Panc1 (cell line): ENCODE measurements at regions not wholly inside any gene's neighbourhood (a gene's known extent, or its start where the extent isn't known, plus 50 kb on each side); places are given as distances from the start of the nearest gene placed in this dataset.
"Not testable (repeated sequence)": the region's sequence is repeated elsewhere in the genome, so short reads cannot be mapped to it uniquely, and the experiment has no call there.

Source experiments
- ATAC-seq: fragments of 200-7000 bp; cut with Tn5 transposase; 2 replicates; pipeline ENCODE4 v1.9.1; 2020; ENCODE audit warnings: mild to moderate bottlenecking, moderate library complexity
- BruUV-seq: library from RNA; stranded (reverse); fragments of 400-500 nt; replicated peaks from 2 replicates; lab custom pipeline; 2021; lab: Mats Ljungman, UMichigan
- CTCF ChIA-PET: fragments of 300-600 bp; sonication (Branson Sonifier 250); formaldehyde crosslinking; loops from one replicate; lab custom pipeline; 2022; ENCODE audit warnings: antibody characterized with exemption; lab: Charles Lee
- POLR2A ChIA-PET: fragments of 300-600 bp; sonication (Branson Sonifier 250); formaldehyde crosslinking; loops from one replicate; lab custom pipeline; 2022; ENCODE audit warnings: antibody characterized with exemption; lab: Charles Lee
- DNase-seq: peaks from one replicate; pipeline ENCODE4 v3.0.0-alpha.2; 2010; ENCODE audit warnings: low read depth, low spot score
- H3K27ac ChIP-seq: 2 replicates; pipeline ENCODE4 v1.5.1; 2011; ENCODE audit warnings: mild to moderate bottlenecking, low read length, inconsistent platforms
- H3K27me3 ChIP-seq: fragments of 200-500 bp; sonication (Bioruptor generic); 2 replicates; pipeline ENCODE4 v1.6.0; 2014; ENCODE audit warnings: low read length, inconsistent platforms; ENCODE audit not compliant: control insufficient read depth, insufficient read depth
- H3K36me3 ChIP-seq: fragments of 200-500 bp; sonication (Bioruptor generic); 2 replicates; pipeline ENCODE4 v1.5.1; 2014; ENCODE audit warnings: inconsistent platforms, mild to moderate bottlenecking, low read length, moderate library complexity; ENCODE audit not compliant: control insufficient read depth, insufficient read depth
- H3K4me1 ChIP-seq: 2 replicates; pipeline ENCODE4 v1.5.1; 2011; ENCODE audit warnings: inconsistent platforms, mild to moderate bottlenecking, low read length, moderate library complexity; ENCODE audit not compliant: control insufficient read depth, insufficient read depth
- H3K4me3 ChIP-seq, 2 experiments: 2 replicates each; pipeline ENCODE4 v1.5.1; 2011 to 2012; ENCODE audit warnings: low read depth in 2 of 2, low read length in 2 of 2, mild to moderate bottlenecking in 2 of 2, inconsistent platforms in 1 of 2, moderate library complexity in 1 of 2
- H3K9me3 ChIP-seq: fragments of 200-500 bp; sonication (Bioruptor generic); 2 replicates; pipeline ENCODE4 v1.5.1; 2014; ENCODE audit warnings: low read depth, mild to moderate bottlenecking, inconsistent platforms, low read length, moderate library complexity; ENCODE audit not compliant: control insufficient read depth, insufficient read depth
- CTCF ChIP-seq: fragments of 450-650 bp; IDR thresholded peaks from 2 replicates; pipeline ENCODE4 v1.5.1; 2017; ENCODE audit warnings: mild to moderate bottlenecking
- POLR2AphosphoS5 ChIP-seq: IDR thresholded peaks from 2 replicates; pipeline ENCODE4 v1.6.1; 2012; ENCODE audit warnings: mild to moderate bottlenecking, low read depth, low read length, moderate library complexity
- SIN3A ChIP-seq: IDR thresholded peaks from 2 replicates; pipeline ENCODE4 v1.6.1; 2012; ENCODE audit warnings: low read depth, mild to moderate bottlenecking, low read length, moderate library complexity, borderline replicate concordance; ENCODE audit not compliant: insufficient read depth
- TCF7L2 ChIP-seq: IDR thresholded peaks from 2 replicates; pipeline ENCODE4 v1.6.1; 2011; ENCODE audit warnings: mild to moderate bottlenecking, low read depth, low read length, inconsistent platforms
- in situ Hi-C: cut with HindIII; loops from 2 replicates; pipeline ENCODE4 v1.10.0; 2016; ENCODE audit warnings: low sequenced_read_pairs, low pct_unique_long_range_greater_than_20kb
- intact Hi-C: fragments of 100-400 bp; cut with micrococcal nuclease; formaldehyde crosslinking; loops from one replicate; pipeline ENCODE4 v1.10.0; 2022; ENCODE audit not compliant: unreplicated experiment
- TF ChIP-seq, protein P1 (sequence below), 2 experiments: IDR thresholded peaks; 2 replicates each; pipeline ENCODE4 v1.6.1; 2011 to 2012; ENCODE audit warnings: low read depth in 2 of 2, control low read depth in 1 of 2, low read length in 1 of 2, mild to moderate bottlenecking in 1 of 2, moderate library complexity in 1 of 2; ENCODE audit not compliant: insufficient read depth in 1 of 2

GRCh38 chr7:53485354-53485753, 449.9 kb downstream of the POM121L12 start:
- ChIA-PET CTCF (no interaction called here), POLR2A (no interaction called here)
- Histone ChIP-seq H3K36me3 (no peaks in the 10 kb centered on the region), H3K9me3 (no peaks in the 10 kb centered on the region), H3K27me3 (no peaks in the 10 kb centered on the region), H3K27ac (no peak overlapping the region), H3K4me3 (no peak overlapping the region), H3K4me1 (no peaks in the 10 kb centered on the region)
- no peak for ATAC-seq
- DNase-seq = no peak
- TF ChIP-seq, protein P1, sequence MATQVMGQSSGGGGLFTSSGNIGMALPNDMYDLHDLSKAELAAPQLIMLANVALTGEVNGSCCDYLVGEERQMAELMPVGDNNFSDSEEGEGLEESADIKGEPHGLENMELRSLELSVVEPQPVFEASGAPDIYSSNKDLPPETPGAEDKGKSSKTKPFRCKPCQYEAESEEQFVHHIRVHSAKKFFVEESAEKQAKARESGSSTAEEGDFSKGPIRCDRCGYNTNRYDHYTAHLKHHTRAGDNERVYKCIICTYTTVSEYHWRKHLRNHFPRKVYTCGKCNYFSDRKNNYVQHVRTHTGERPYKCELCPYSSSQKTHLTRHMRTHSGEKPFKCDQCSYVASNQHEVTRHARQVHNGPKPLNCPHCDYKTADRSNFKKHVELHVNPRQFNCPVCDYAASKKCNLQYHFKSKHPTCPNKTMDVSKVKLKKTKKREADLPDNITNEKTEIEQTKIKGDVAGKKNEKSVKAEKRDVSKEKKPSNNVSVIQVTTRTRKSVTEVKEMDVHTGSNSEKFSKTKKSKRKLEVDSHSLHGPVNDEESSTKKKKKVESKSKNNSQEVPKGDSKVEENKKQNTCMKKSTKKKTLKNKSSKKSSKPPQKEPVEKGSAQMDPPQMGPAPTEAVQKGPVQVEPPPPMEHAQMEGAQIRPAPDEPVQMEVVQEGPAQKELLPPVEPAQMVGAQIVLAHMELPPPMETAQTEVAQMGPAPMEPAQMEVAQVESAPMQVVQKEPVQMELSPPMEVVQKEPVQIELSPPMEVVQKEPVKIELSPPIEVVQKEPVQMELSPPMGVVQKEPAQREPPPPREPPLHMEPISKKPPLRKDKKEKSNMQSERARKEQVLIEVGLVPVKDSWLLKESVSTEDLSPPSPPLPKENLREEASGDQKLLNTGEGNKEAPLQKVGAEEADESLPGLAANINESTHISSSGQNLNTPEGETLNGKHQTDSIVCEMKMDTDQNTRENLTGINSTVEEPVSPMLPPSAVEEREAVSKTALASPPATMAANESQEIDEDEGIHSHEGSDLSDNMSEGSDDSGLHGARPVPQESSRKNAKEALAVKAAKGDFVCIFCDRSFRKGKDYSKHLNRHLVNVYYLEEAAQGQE (IDR thresholded peaks at IDR 0.05; ENCODE audit: insufficient read depth in 1 of 2, low read depth in 2 of 2, low read length in 1 of 2) = no peak
- TF ChIP-seq POLR2AphosphoS5 (no peak), TCF7L2 (no peak), SIN3A (no peak), CTCF (no peak)
- BruUV-seq = no TSS peak
- intact Hi-C loops (no loop called here), in situ Hi-C loops (no loop called here)

- ChIA-PET CTCF (no interaction called here), POLR2A (no interaction called here)
- no peaks in the 10 kb centered on the region for H3K9me3 ChIP-seq
- BruUV-seq = no TSS peak
- no peak overlapping the region for H3K27ac ChIP-seq
- no peaks in the 10 kb centered on the region for H3K27me3 ChIP-seq
- DNase-seq = no peak
- no peaks in the 10 kb centered on the region for H3K36me3 ChIP-seq
- in situ Hi-C loops (no loop called here), intact Hi-C loops (no loop called here)
- ATAC-seq = no peak
- H3K4me3 ChIP-seq = no peak overlapping the region
- H3K4me1 ChIP-seq = no peaks in the 10 kb centered on the region
- TF ChIP-seq CTCF = no peak
- TF ChIP-seq POLR2AphosphoS5 = no peak
- TF ChIP-seq, protein P1 (IDR thresholded peaks at IDR 0.05; ENCODE audit: insufficient read depth in 1 of 2, low read depth in 2 of 2, low read length in 1 of 2) = no peak
- TF ChIP-seq SIN3A = no peak
- no peak for TF ChIP-seq TCF7L2
Measured at GRCh38 chr7:53491051-53491450, 455.6 kb downstream of the POM121L12 start.

GRCh38 chr7:53495181-53495580, 459.7 kb downstream of the POM121L12 start:
- H3K27me3 ChIP-seq, H3K36me3 ChIP-seq, CTCF ChIA-PET, in situ Hi-C loops, POLR2A ChIA-PET, ATAC-seq, BruUV-seq, DNase-seq, H3K9me3 ChIP-seq, H3K4me1 ChIP-seq, H3K27ac ChIP-seq, intact Hi-C loops, H3K4me3 ChIP-seq: not testable (repeated sequence)
